H1 (cell line): ENCODE measurements at regions not wholly inside any gene's neighbourhood (a gene's known extent, or its start where the extent isn't known, plus 50 kb on each side); places are given as distances from the start of the nearest gene placed in this dataset.

Source experiments
- CBX8 ChIP-seq: fragments of 300-800, 300-1000 bp; sonication (generic); IDR thresholded peaks from 2 replicates; pipeline ENCODE4 v1.7.1; 2016; ENCODE audit warnings: low read depth, low read length, borderline replicate concordance
- EP300 ChIP-seq, 2 experiments: IDR thresholded peaks; 1 replicate in 1 of 2; 2 replicates in 1 of 2; pipeline ENCODE4 v1.6.1; 2011 to 2012; ENCODE audit warnings: low read depth in 2 of 2, low read length in 2 of 2, mild to moderate bottlenecking in 2 of 2, borderline replicate concordance in 1 of 2, inconsistent platforms in 1 of 2, moderate library complexity in 1 of 2
- KDM4A ChIP-seq: IDR thresholded peaks from one replicate; pipeline ENCODE4 v1.7.1; 2012; ENCODE audit warnings: low read depth, mild to moderate bottlenecking, moderate library complexity, low read length, inconsistent platforms; ENCODE audit not compliant: severe bottlenecking
- TBP ChIP-seq: IDR thresholded peaks from 2 replicates; pipeline ENCODE4 v1.6.1; 2011; ENCODE audit warnings: low read depth, low read length, improper control_type of control experiment

DNA sequence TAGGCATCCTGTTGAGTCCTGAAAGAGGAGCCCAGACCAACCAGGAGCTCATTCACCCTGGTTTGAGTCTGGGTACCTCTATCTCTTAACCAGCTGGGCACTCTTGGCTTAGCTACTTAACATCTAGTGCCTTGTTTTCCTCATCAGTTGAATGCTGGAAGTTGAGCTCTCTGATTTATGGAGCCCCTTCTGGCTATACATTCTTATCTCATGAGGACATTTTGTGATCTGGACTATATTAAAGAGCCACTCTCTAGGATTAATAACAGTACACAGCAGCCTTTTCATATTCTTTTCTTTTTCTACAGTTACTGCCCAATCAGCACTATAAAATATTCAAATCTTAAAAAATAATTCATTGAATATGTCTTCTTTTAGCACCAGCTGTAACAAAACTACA, 296.9 kb upstream of the RUNX1 start (continued):
- TF ChIP-seq KDM4A (no peak), EP300 (IDR thresholded peaks at IDR 0.05; ENCODE audit: borderline replicate concordance in 1 of 2, low read depth in 2 of 2, low read length in 2 of 2) (no peak), TBP (no peak), CBX8 (no peak)
